Stimulated activated CD8-positive, alpha-beta memory T cell treated with anti-CD3 and anti-CD28 coated beads, Interleukin-7, amount 100 ng/mL, for 4 hours (primary cell): ENCODE measurements at regions not wholly inside any gene's neighbourhood (a gene's known extent, or its start where the extent isn't known, plus 50 kb on each side); places are given as distances from the start of the nearest gene placed in this dataset.

ENCODE experiments used
- DNase-seq, 2 donors: peaks; one replicate each; pipeline ENCODE4 v3.0.0-alpha.2; 2020; ENCODE audit warnings: low read depth in 2 of 2

DNA sequence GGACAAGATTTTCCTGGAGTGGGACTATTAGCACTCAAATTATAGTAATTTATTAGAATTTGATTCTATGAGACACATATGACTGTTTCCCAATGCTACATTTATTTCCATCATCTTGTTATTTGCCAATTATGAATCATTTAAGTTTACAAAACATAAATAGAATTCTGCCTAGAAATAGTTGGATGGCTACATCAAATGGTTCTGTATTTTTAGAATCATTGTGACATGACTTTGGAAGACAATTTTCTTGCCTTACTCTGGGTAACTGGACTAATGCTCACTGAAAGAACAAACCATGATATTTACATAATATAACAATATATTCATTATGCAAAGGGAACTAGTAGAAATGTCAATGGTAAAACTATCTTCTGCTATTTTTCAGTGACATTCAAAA is 173.5 kb downstream of the ZIC1 start:
- no peak for DNase-seq

DNA sequence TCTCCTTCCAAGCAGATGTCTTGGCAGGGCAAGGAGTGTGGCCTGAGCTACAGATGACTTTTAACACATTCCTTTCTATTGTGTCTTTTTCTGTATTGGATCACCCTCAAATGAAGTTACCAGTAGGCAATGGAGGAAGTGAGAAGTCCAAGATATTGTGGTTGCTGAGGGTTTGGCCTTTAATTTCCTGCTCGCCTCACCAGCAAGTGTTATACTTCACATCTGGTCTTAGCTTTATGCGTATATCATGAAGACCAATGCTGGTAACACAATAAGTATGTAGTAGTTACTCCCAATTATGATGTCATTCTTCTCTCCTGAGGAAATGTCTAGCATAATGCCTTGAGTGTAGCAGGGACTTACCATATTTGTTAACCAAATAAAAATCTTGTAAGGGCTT is 179.9 kb downstream of the ZIC1 start:
- no peak for DNase-seq

DNA sequence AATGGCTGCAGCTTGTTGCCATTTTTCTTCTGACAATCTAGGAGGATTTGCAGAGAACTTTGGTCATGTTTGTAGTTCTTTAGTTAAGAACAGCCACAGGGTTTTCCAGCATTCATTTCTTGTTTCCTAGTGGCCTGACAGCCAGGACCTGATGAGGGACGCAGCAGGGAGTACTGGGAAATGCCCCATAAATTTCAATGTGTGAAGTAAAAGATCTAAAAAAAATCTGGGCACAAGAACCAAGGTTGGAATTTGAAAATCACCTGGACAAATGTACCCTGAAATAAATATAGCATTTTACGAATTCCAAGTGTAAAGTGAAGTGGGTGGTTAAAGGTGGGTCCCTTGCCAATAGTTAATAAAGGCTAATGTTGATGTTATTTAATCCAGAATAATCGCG is 195.0 kb downstream of the ZIC1 start:
- DNase-seq, result no peak

DNA sequence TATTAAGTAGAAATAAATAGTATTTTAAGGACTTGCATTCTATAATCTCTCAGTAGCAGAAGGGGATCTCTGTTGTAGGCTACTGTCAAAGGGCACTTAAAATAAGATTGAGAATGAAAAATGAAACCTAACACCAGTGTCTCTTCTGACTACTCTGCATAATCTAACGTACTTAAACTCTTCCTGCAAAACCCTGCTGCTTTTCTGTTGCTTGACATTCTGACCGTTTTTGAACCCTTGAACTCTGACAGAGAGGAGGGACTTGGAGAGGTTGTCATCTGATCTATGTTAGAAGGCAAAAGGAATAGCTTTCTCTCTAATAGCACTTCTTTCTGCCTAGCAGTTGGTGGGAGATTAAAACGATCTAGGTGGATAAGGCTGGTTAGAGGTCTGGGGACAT is 204.6 kb downstream of the ZIC1 start:
- no peak for DNase-seq

DNA sequence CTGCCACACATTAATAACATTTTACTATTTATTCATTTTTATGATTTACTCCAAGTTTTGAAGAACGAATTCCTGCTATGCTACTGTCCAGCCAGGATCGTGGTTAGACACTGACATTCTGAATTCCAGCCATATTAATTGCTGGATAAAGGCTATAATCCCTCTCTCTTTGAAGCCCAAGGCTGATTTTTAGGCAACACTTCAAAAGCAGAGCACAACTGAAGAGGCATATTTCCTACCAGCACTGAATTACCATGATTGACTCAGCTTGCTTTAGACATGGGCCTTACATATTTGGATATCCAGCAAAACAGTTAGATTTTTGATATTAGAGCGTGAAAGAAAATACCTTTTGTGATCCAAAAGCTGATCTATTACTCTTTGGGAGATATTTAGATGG is 205.0 kb downstream of the ZIC1 start:
- no peak for DNase-seq

DNA sequence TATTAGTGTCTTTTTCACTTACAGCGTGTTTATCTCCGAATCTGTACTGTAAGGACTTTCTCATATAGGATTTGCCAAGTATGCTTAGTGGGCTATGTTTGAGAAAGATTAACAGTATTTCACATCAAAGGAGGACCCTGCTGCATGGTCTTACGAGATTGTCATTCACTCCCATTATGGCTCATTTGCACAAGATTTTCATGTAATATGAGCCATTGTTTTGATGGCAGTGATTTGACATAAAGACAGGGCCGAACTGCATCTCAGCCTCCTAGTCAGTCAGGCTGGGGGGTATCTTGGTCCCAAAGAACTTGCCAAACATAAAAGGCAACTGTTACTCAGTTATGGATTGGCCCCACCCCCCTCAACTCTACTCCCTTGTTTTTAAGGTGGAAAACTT is 205.9 kb downstream of the ZIC1 start:
- DNase-seq, result no peak

DNA sequence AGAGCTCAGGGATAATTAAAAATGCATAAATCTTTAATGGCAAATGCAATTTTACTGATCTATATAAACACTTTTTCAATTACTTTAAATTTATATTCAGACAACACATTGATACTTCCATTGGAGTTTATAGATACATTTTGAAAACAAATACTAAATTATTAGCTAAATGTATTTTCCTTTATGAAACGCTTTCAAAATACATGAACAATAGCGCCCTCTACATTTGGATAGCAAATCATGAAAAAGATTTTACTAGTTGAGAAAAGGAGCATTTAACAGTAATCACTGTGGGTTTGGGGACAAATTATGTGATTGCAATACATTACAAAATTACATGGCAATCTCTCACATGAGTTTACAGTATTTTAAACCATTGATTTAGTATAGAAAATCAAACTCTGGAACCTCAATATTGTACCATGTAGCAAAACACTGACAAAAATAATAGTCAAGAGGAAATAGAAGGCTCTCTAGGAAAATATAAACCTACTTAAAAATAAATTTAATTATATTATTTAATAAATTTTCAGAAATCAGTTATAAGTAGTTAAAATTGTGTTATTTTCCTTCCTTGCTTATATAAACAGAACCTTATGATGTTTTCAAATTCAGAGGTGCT is 207.9 kb downstream of the ZIC1 start:
- no peak for DNase-seq

DNA sequence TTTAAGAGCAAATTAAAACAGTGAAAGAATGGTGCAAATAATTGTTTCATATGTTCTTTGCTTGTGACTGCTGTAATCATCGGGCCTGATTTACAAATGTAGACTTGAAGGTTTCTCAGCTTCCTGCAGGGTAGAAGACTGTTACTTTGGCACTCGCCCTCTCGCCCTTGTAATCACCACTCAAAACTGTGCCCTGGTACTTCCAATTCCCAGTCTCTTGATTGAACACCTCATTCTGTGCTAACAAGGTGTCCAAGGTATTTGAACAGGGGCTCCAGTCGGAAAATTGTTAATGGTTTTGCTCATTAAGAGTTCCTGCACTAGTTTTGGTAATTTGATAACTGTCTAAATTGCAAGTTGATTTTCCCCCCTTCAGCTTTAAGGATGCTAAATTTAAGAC is 209.5 kb downstream of the ZIC1 start:
- DNase-seq, result no peak

DNA sequence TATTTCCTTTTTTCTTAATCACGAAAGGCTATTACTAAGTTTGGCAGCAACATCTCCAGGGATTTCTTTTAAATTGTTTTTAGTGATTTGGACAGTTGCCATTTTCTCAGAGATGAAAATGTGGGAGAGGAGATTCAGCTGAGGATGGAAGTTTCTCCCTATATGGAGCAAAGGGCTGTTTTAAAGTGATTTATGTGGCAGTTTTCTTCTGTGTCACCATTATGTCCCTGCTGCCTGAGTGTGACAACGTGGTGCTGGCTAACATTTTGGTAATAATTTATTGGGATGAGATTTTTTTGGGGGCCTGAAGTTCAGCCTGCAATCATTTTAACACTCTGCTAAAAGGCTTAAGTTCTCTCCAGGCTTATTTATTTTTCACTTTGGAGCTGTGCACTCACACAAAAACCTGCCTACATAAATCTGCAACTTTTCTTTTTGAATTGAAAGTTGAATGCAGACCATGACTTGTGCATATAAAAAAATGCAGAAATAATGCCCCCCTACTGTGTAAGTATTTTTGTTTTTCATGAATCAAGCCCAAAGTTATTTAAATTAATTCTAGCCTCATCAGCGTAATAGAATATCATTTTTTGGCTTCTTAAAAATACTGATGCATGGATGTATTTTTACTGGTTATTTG is 210.9 kb downstream of the ZIC1 start:
- no peak for DNase-seq

DNA sequence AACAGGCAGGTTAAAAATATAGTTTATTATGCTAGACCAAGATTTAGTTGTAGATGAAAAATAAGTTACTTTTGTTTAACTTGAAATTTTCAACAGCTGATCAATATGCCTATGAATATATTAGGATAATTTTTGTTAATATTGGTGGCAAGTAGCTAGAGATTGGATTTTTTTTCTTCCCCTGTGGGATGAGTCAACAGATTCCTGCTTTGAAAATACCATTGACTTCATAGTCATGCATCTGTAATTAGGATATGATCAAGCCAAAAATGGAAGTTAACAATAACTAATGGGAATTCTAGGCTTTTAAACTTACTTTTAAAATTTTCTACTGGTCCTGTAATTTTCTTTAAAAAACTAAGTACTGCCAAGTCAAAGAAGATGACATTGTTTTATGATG is 211.7 kb downstream of the ZIC1 start:
- no peak for DNase-seq

DNA sequence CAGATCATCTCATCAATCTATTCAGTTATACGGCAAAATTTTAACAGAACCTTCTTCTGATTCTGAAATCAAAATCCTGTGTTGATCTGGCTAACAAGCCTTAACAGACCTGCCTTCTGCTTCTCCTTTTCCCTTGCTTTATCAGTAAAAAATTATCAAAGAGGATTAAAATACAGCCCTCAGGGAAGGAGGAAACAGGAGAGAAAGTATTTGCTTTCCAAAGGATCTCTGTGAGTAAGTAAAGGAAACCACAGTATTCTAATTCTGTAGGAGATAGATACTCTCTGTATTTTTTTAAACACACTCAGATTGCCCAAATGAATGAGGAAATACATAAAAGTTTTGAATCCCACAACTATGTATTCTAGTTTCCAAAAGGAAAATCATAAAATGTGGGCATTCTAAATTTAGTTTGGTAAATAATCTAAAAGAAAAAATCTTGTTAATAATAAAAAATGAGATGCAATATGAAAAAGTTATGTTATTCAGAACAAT is 221.8 kb downstream of the ZIC1 start:
- DNase-seq, result no peak

DNA sequence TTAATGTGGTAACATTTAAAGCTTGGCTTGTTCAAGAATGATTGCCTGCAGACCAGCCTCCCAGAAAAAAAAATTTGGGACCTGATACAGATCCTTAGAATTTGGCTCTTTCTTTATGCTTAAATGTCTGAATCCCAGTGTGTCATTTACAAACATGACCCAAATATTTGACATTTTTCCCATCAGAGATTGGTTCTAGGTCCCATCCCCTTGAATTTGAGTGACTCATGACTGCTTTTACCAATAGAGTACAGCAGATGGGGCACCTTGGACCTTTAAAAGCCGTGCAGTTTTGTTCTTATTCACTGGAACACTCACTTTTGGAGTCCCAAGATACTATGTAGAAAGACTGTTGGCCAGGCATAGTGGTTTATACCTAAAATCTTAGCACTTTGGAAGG is 231.6 kb downstream of the ZIC1 start:
- no peak for DNase-seq

DNA sequence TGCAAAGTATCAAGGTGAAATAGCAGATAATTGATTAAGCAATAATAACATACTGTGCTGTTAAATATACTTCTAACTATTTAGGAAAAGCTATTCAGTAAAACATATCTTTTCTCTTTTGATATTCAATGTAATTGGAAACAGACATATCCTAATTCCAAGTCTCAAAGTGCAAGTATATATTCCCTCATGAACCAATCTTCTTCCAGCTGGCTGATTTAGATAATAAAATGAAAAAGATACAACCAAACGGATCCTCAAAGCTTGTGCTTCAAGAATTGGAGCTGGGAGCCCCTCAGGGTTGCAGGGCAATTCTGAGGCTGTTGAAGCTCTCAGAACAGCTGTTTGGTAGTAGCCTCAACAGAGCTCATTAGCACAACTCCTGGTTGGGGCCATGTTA is 236.6 kb downstream of the ZIC1 start:
- no peak for DNase-seq

DNA sequence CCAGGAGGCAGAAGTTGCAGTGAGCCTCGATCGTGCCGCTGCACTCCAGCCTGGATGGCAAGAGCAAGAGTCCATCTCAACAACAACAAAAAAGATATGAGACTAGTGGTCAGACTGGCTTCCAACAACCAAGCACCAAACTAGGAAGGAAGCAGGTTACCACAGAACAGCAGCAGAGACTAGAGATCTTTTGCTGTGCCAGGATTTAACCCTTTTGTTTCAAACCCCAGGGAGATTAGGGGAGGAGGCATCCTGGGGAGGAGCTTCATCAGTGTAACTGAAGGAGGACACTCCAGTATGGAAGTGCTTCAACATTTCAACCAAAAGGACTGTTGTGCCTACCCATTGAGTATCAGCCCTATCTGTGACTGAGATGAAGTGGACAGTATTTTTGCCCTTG is 240.3 kb downstream of the ZIC1 start:
- no peak for DNase-seq

DNA sequence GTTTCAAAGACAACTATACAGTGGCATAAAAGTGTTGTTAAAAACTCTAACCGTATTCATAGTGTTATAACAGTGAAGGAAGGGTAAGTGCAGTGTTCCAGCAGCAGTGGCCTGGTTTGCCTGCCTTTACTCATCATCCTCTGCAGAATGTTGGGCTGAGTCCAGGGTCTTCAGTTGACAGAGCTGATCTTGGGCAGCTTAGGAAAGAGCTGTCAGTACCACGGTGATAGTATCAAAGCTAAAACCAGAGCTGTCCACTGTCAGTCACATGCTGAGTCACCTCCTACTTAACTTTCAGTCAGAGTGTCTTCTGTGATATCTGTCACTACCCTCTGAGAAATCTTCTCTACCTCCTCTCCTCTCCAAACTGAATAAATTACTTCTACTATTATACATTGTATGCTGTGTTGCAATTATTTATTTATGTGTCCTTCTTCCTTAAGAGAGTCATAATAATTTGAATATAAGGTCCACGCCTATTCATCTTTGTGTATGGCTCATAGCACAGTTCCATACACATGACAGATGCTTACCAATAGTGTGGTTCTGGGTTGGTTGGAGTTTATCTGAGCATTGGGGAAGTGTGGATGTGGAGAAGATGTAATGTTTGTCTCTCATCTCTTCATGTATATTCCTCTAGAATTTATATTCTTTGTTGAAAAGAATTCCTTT is 242.1 kb downstream of the ZIC1 start:
- DNase-seq, result no peak

DNA sequence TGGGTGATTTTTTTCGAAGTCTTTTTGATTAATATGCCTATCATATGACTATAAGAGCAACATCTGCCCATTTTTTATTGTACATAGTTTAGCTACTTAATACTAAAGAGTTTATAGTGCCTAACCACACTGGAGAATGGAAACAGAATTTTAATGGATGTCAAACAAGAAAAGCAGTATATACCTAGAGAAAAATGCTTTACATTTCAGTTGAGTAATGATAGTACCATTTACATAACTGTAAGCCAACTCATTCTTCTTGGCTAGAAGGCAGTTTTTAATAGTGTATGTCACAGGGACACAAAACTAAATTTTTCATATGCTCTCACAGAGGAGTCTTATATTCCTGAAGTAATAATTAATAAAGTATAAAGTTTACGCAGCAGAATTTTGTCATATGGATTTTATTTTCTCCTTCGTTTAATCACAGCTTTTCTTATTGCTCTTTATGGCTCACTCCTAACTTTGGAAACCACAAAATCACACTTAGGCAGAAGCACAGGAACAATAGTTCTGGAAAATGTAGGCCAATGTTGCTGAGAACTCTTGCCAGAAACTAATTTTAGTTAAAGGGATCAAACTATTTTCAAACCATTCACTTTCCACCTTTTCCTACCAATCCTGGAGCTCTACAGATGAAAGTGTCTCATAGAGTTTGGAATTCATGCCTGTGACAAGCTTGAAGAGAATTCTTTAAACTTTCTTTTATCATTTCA is 243.6 kb downstream of the ZIC1 start:
- no peak for DNase-seq

DNA sequence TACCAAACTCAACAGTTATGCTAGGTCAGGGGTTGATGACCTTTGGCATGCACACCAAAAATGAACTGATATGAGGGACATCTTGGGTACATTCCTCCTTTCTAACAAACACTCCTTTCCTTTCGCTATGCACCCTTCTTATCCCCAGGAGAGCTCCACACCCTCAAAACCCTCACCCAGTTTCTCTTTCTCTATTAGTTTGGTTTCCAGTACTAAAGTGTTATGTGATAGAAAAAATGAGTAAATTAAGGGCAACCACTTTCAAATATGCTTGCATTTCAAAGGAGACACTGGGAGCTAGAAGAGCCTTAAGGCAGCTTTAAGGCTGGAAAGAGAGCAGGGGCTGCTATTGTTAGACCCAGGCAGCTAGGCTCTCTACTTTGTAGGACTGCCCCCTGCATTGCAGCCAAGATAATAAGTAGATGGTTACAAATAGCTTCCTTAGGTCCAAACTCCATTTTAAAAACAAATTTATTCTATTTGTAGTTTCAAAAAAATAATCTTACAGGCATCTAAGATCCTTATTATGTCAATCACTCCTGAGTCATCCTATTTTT is 244.3 kb downstream of the ZIC1 start:
- no peak for DNase-seq

DNA sequence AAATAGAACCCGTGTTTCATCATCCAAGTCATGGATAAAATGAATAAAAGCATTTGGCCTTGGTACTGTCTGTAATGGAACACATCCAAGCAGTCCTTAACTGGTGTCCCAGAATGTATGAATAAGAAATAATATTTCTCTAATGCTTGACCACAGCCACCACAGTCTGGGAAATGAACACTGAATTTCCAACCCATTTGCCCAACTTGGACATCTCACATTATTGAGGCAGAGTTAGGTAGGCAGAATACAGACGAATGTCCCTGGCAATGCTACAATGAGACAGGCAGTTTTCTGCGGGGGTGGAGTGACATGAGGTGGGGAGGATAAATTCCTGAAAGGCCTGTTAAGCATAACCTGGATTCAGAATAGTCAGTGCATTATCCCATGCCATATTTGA is 245.7 kb downstream of the ZIC1 start:
- DNase-seq, result no peak

DNA sequence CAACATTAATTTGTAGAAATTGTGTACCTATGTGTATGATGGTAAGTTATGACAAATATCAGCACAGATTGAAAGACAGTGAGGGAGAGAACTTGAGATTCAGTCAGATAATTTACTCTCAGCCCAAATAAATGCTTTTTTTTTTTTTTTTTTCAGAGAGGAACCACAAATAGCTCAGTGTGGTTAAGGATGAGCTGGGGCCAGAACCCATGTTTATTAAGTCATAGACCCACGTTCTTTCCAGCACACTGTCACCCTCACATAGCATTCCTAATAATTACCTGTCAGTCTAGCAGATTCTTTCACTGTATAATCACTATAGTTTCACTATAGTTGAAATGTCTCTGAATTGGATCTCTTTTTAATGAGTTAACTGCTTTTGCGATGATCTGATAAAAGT is 246.1 kb downstream of the ZIC1 start:
- DNase-seq, result no peak

DNA sequence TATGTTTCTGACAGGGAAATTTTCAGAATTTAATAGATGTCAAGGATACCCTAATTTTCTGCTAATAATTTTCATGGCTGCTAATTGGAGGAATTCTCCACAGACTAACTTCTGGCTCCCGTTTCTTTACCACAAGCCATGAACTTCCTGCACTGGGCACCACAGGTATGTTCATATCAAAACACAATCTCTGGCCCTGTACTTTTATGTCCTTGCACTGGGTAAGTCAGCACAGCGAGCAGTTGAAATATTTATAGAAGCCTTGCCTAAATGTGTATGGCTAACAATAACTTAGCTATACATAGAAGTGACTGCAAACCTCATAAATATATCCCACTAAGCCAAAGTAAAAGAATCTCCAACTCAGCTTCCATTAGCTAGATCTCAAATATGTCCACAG is 246.9 kb downstream of the ZIC1 start:
- no peak for DNase-seq

DNA sequence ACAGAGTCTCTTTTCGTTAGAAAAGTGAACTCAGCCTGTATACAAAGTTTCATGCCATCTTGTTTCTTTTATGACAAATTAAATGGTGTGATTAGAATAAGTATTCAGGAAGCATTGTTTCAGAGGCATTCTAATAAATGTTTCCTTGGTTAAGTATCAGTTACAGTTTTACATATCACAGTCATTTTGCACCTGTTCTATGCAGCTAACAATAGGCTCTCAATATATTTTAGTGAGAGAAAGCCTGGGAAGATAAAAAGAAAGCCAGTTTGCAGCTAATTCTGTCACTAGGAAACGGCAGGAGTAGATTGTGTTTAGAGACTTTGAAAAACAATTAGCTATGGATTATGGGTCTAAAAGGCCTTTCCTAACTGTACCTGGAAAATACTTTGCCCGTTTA is 252.8 kb downstream of the ZIC1 start:
- no peak for DNase-seq

DNA sequence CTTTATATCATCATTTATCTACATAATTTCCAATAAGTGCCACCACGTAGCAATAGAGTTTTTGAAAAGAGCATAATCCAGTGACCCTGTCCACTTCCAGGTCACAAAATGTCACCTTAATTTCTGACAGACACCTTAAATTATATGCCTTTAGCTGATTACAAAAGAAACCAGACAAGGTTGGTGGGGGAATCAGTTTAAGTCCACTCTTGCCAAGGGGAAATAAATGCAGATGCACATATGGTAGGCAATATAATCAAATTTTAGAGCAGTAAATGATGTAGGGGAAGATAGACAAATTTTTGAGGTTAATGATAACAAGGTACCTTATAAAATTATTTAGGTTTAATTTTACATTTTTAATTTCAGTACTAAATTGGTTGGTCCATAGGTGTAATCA is 253.5 kb downstream of the ZIC1 start:
- no peak for DNase-seq
